ENCODE measurements at regions not wholly inside any gene's neighbourhood (a gene's known extent, or its start where the extent isn't known, plus 50 kb on each side); places are given as distances from the start of the nearest gene placed in this dataset.

- TF ChIP-seq POLR2A (IDR thresholded peaks at IDR 0.05; ENCODE audit: low read depth, low read length) (no peak), POLR2AphosphoS5 (IDR thresholded peaks at IDR 0.05; ENCODE audit: low read depth, low read length) (no peak)
Observed at GRCh38 chr11:69930081-69931059, 111.2 kb upstream of the FGF3 start.
